Epithelial cell of proximal tubule (primary cell): ENCODE measurements at regions not wholly inside any gene's neighbourhood (a gene's known extent, or its start where the extent isn't known, plus 50 kb on each side); places are given as distances from the start of the nearest gene placed in this dataset.
"Not testable (repeated sequence)": the region's sequence is repeated elsewhere in the genome, so short reads cannot be mapped to it uniquely, and the experiment has no call there.

Experiments used
- DNase-seq: peaks from one replicate; pipeline ENCODE4 v3.0.0-alpha.2; 2011; ENCODE audit warnings: low read depth
- H3K4me3 ChIP-seq: 2 replicates; pipeline ENCODE4 v1.5.1; 2011; ENCODE audit warnings: low read depth, mild to moderate bottlenecking, low read length
- TF ChIP-seq, protein P1 (sequence below): conservative IDR thresholded peaks from 2 replicates; pipeline ENCODE4 v1.5.1; 2012; ENCODE audit warnings: low read depth, mild to moderate bottlenecking, low read length

DNA sequence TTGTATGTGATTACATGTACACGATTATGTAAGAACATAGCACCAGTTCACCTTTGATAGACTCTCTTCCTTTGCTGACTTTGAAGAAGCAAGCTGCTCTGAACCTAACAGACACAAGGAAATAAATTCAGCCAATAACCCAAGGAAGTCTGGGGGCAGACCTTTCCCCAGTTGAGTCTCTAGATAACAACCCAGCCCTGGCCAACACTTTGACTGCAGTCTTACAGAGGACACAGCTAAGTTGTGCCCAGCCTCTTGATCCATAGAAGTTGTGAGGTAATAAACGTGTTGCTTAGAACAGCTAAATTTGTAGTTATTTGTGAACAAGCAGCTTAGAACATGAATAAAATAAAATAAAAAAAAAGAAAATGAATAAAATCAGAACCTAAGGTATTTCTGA lies 116.3 kb downstream of the PRR15 start:
- not testable (repeated sequence) for H3K4me3 ChIP-seq, DNase-seq

DNA sequence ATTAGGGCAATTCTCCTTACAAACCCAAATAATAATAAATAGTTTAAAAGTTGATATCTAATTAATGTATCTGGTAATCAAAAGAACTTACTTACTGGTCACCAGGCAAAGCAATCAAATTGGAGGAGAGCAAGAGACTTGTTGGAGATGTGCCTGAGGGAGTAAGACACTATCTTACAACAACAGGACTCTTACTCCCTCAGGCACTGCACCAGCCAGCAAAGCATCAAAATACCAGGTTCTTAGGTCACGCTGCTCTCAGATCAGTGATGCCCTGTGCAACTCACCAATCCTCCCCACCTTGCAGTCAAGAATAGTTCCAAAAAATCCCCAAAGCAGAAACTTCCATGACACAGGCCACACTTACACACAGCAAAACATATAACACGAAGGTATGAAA lies 117.0 kb downstream of the PRR15 start:
- not testable (repeated sequence) for H3K4me3 ChIP-seq, DNase-seq

DNA sequence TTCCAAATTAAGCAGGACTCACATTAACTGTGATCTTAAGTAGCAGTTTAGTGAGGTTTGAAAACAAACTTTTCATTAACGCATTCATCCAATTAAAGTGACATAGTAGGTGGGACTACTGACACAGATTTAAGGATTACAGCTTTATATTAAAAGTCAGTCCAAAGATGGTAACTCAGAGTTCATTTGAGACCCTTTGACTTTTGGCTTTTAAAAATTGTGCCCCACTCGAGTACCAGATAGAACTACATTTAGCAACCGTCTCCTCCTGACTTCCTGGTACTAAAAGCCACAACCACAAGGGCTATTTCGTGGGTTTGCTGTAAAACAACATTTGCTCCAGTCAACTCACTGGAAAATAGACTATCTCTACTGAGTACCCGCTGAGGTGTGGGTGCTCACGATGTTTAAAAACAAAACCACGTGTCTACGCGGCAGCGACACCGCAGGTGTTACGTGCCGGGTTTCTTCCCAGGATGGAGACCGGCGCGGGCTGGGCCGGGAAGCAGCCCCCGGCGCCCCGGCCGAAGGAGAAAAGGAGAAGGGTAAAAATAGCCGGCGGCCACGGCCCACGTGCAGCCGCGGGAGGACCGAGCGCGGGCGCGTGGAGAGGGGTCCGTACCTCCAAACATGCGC lies 120.6 kb downstream of the PRR15 start:
- H3K4me3 ChIP-seq, result peak overlapping the region; percentile 66
- DNase-seq, result not testable (repeated sequence)

DNA sequence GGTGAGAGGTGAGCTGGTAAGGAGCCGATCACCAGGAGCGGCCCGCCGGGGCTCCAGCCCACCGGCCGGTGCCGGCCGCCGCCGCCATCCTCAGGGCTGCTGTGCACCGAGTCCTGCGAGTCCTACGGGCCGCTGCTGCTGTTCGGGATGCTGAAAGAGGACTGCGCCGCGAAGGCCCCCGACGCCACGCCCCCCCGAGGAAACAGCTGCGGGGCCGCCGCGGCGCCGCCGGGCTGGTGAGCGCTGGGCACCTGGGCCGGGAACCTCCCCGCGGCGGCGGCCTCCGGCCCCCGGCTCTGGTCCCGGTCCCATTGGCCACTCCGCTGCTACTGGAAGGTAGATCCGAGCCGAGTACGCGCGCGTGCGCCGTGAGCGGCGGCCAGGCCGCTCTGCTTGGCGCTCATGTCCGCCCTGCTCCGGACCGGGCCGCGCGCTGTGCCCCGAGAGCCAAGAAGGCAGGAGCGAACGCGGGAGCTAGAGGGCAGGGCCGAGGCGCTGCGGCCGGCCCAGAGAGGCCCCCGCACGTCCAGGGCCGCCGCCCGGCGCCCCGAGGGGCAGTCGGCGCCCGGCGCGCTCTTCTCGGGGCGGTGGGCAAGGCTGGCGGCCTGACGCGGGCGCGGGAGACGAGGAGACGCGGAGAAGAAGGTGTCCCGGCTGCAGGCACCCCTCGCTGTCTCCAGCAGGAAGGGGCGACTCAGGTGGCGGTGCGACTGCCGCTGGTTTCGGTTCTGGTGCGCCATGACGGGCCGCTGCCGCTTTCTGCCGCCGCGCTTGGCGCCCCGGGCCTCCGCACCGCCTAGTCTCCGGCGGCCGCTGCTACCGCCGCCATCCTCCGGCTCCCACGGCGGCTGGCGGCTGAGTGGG lies 121.3 kb upstream of the WIPF3 start:
- no peak for DNase-seq
- peak overlapping the region; percentile 66 for H3K4me3 ChIP-seq
- TF ChIP-seq, protein P1, sequence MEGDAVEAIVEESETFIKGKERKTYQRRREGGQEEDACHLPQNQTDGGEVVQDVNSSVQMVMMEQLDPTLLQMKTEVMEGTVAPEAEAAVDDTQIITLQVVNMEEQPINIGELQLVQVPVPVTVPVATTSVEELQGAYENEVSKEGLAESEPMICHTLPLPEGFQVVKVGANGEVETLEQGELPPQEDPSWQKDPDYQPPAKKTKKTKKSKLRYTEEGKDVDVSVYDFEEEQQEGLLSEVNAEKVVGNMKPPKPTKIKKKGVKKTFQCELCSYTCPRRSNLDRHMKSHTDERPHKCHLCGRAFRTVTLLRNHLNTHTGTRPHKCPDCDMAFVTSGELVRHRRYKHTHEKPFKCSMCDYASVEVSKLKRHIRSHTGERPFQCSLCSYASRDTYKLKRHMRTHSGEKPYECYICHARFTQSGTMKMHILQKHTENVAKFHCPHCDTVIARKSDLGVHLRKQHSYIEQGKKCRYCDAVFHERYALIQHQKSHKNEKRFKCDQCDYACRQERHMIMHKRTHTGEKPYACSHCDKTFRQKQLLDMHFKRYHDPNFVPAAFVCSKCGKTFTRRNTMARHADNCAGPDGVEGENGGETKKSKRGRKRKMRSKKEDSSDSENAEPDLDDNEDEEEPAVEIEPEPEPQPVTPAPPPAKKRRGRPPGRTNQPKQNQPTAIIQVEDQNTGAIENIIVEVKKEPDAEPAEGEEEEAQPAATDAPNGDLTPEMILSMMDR, result no peak

DNA sequence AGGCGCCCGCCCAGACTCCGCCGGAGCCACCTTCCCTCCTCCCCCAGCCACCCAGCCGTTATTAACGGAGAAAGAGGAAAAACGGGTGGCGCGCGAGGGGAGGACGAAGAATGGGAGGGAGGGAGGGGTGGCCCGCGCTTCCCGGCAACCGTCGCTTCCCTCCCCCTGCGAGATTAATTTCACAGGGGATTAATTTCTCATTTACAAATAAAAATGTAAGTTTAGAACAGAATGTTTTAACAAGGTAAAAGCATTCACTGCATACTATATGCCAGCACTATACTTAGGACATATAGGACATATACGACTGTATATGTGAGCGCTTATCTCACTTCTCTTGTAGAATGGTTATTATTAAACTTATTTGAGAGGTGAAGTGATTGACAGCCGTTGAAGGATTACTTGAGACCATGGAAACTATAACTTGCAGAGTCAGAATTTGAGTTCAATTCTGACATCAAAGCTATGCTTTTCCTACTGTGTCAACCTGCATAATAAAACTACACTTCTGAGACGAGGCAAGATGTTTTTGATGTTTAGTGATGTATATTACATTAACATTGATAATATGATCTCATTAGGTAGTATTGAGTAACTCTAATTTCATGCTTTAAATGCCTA lies 120.5 kb upstream of the WIPF3 start:
- DNase-seq, result not testable (repeated sequence)
- H3K4me3 ChIP-seq, result peak overlapping the region; percentile 66

DNA sequence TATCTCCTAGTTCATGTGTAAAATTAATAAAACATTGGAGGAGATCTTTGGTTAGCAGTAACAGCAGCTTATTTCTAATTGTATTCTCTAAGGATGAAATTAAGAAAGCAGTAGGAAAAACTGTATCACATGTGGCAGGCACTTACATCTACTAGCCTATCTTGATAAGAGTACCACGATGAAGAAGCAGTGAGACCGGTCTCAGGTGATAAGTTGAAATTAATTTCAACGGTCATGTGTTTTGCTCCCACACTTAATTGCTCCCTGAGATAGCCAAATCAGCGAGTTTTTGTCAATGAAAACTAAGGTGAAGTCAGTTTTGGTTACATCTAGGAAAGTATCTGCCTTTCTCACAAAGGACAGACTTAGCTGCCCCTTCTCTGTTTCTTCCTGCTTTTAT lies 115.8 kb upstream of the WIPF3 start:
- not testable (repeated sequence) for H3K4me3 ChIP-seq, DNase-seq

DNA sequence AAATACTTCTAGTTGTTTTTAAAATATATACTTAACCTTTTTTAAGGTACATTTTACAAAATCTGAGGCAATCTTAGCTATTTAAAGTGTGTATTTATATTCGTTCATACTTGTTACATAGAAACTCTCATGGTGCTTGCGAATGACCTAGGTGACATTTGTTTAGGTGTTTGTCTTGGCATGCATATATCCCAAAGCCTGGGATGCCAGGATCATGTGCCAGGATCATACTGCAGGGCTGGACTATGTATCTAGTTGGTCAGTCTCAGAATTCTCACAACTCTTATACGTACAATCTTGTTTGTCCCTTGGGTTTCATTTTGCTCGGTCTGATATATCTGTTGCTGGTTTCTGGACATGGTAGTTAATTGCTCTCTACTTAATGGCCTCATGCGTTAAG lies 109.9 kb upstream of the WIPF3 start:
- H3K4me3 ChIP-seq, DNase-seq: not testable (repeated sequence)

DNA sequence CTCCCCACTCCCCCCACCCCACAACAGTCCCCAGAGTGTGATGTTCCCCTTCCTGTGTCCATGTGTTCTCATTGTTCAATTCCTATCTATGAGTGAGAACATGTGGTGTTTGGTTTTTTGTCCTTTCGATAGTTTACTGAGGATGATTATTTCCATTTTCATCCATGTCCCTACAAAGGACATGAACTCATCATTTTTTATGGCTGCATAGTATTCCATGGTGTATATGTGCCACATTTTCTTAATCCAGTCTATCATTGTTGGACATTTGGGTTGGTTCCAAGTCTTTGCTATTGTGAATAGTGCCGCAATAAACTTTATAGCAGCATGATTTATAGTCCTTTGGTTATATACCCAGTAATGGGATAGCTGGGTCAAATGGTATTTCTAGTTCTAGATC lies 106.6 kb upstream of the WIPF3 start:
- not testable (repeated sequence) for H3K4me3 ChIP-seq, DNase-seq

DNA sequence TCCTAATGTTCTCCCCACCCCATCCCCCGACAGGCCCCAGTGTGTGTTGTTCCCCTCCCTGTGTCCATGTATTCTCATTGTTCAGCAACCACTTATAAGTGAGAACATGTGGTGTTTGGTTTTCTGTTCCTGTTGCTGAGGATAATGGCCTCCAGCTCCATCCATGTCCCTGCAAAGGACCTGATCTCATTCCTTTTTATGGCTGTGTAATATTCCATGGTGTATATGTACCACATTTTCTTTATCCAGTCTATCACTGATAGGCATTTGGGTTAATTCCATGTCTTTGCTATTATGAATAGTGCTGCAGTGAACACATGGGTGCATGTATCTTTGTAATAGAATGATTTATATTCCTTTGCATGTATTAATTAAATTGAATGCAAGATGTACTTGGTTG lies 104.8 kb upstream of the WIPF3 start:
- not testable (repeated sequence) for DNase-seq, H3K4me3 ChIP-seq

DNA sequence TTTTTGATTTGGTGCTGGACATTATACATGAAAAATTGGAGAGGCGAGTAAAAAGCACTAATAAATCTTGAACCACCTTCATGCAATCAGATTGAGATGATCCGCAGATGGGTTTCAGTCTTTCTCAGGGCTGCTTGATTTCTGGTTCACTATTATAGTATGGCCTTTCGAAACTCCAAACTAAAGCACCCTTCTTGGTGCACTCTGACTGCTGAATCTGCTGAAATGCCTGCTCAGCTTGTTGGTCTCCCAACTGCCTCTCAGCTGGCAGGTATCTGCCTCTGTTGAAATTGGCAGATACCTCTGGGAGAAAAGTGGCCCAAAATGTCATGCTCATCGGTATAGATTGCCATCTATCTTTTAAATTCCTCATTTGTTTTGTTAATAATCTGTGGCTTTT lies 102.5 kb upstream of the WIPF3 start:
- DNase-seq, H3K4me3 ChIP-seq: not testable (repeated sequence)

DNA sequence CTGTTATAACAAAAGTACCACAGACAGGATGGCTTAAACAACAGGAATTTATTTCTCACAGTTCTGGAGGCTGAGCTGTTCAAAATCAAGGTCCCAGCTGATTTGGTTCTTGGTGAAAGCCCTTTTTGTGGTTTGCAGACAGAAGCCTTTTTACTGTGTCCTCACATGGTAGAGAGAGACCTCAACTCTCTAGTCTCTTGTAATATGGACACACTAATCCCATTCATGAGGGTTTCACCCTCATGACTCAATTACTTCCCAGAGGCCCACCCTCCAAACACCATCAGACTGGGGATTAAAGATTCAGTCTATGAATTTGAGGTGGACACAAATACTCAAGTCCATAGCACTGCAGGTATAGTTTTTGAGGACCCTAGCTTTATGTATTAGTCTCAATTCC lies 97.3 kb upstream of the WIPF3 start:
- DNase-seq, H3K4me3 ChIP-seq: not testable (repeated sequence)

DNA sequence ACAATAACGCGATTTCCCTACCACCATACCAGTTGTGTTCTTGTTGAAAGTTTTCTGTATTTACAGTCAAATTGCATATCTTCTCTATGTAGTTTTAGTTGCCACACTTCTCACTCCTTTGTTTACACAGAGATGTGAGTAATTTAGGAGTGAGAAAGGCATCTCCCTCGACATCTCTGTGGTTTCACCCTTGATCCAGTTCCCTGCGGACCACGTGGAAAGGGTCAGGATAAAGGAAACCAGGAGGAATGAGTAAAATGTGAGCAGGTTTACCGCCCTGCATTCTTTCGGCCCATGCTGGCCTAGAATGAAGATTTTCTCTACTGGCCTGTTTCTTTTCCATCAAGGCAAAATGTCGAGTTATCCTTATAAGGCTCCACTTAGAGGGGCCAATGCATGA lies 83.2 kb upstream of the WIPF3 start:
- not testable (repeated sequence) for H3K4me3 ChIP-seq
- peak; percentile 81 for DNase-seq

DNA sequence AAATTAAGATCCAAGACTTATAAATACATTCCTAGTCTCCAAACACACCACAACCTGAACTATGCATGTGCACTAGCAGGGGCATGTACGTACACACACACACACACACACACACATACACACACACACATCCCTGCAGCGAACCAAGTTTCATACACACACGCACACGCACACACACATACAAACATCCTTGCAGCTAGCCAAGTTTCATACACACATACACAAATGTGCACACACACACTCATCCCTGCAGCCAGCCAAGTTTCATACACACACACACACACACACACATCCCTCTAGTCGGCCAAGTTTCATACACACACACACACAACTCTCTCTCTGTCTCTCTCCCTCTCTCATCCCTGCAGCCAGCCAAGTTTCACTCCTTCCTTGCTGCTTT lies 82.7 kb upstream of the WIPF3 start:
- TF ChIP-seq, protein P1, result no peak
- no peak for DNase-seq
- no peak overlapping the region for H3K4me3 ChIP-seq

DNA sequence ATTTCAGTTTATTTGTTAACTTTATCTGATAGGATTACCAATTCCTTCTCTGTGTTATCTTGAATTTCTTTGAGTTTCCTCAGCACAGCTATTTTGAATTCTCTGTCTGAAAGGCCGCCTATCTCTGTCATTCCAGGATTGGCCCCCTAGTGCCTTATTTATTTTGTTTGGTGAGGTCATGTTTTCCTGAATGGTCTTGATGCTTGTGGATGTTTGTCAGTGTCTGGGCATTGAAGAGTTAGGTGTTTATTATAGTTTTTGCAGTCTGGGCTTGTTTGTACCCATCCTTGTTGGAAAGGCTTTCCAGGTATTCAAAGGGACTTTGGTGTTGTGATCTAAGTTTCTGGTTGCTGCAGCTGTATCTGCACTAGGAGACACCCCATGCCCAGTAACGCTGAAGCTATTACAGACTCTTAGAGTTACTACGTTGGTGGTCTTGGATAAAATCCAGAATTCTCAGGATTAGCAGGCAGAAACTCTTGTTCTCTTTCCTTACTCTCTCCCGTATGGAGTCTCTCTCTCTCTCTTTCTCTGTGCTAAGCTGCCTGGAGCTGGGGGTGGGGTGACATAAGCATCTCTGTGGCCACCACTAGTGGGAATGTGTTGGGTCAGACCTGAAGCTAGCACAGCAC lies 76.7 kb upstream of the WIPF3 start:
- not testable (repeated sequence) for DNase-seq, H3K4me3 ChIP-seq
